Keratinocyte (primary cell): ENCODE measurements at regions not wholly inside any gene's neighbourhood (a gene's known extent, or its start where the extent isn't known, plus 50 kb on each side); places are given as distances from the start of the nearest gene placed in this dataset.

Experiments
- DNase-seq: peaks from one replicate; pipeline ENCODE4 v3.0.0-alpha.2; 2011; ENCODE audit warnings: low read depth, missing footprints, low spot score
- FAIRE-seq: peaks from 2 replicates; lab custom pipeline; 2011; peaks lifted over from hg19 to GRCh38; lab: Jason Lieb, UNC
- H2AFZ ChIP-seq: 2 replicates; pipeline ENCODE4 v1.6.0; 2012; ENCODE audit warnings: low read length, control low read depth, inconsistent platforms; ENCODE audit not compliant: control insufficient read depth
- H3K27ac ChIP-seq: 2 replicates; pipeline ENCODE4 v1.5.1; 2011; ENCODE audit warnings: low read length; ENCODE audit not compliant: control insufficient read depth, insufficient read depth
- H3K27me3 ChIP-seq: 3 replicates; pipeline ENCODE4 v1.6.0; 2011; ENCODE audit warnings: low read length; ENCODE audit not compliant: control insufficient read depth, insufficient read depth; ENCODE audit errors: extremely low read depth
- H3K36me3 ChIP-seq, 2 experiments: 2 replicates in 1 of 2; 3 replicates in 1 of 2; pipeline ENCODE4 v1.5.1; 2011; ENCODE audit warnings: low read length in 2 of 2, mild to moderate bottlenecking in 1 of 2; ENCODE audit not compliant: control insufficient read depth in 2 of 2, insufficient read depth in 2 of 2; ENCODE audit errors: extremely low read depth in 1 of 2
- H3K4me1 ChIP-seq: 3 replicates; pipeline ENCODE4 v1.5.1; 2011; ENCODE audit warnings: low read length; ENCODE audit not compliant: control insufficient read depth, insufficient read depth; ENCODE audit errors: extremely low read depth
- H3K4me2 ChIP-seq: 3 replicates; pipeline ENCODE4 v1.6.0; 2011; ENCODE audit warnings: low read depth, low read length; ENCODE audit not compliant: control insufficient read depth, insufficient read depth; ENCODE audit errors: extremely low read depth
- H3K4me3 ChIP-seq, 3 experiments: fragments of 200-600 bp in 1 of 3; sonication (generic) in 1 of 3; 2 replicates in 2 of 3; 3 replicates in 1 of 3; pipeline ENCODE4 v1.5.1; 2011 to 2016; ENCODE audit warnings: low read length in 3 of 3, mild to moderate bottlenecking in 3 of 3, control low read depth in 2 of 3, inconsistent platforms in 1 of 3, low read depth in 1 of 3, mixed read lengths in 1 of 3, mixed run types in 1 of 3, moderate library complexity in 1 of 3; ENCODE audit not compliant: control insufficient read depth in 2 of 3, insufficient read depth in 2 of 3; ENCODE audit errors: extremely low read depth in 1 of 3
- H3K79me2 ChIP-seq: 2 replicates; pipeline ENCODE4 v1.6.0; 2012; ENCODE audit warnings: low read length; ENCODE audit not compliant: control insufficient read depth, insufficient read depth
- H3K9ac ChIP-seq: 3 replicates; pipeline ENCODE4 v1.6.0; 2011; ENCODE audit warnings: low read length; ENCODE audit not compliant: control insufficient read depth, insufficient read depth; ENCODE audit errors: extremely low read depth
- H3K9me1 ChIP-seq: 3 replicates; pipeline ENCODE4 v1.6.0; 2011; ENCODE audit warnings: low read length; ENCODE audit not compliant: control insufficient read depth, insufficient read depth; ENCODE audit errors: extremely low read depth
- H3K9me3 ChIP-seq: 2 replicates; pipeline ENCODE4 v1.5.1; 2012; ENCODE audit warnings: low read depth, low read length; ENCODE audit not compliant: control insufficient read depth
- H4K20me1 ChIP-seq: 3 replicates; pipeline ENCODE4 v1.6.0; 2011; ENCODE audit warnings: low read length; ENCODE audit not compliant: control insufficient read depth, insufficient read depth; ENCODE audit errors: extremely low read depth
- EZH2 ChIP-seq: IDR thresholded peaks from one replicate; pipeline ENCODE4 v1.6.1; 2012; ENCODE audit warnings: inconsistent platforms, mild to moderate bottlenecking, low read length, moderate library complexity
- dilution Hi-C: fragments of 300-500 bp; cut with MboI; formaldehyde crosslinking; loops from one replicate; pipeline ENCODE4 v1.7.0; 2020; ENCODE audit warnings: low sequenced_read_pairs; ENCODE audit not compliant: extremely low pct_ligation_motif_present
- TF ChIP-seq, protein P1 (sequence below), 3 experiments: IDR thresholded peaks in 1 of 3; conservative IDR thresholded peaks in 1 of 3; optimal IDR thresholded peaks in 1 of 3; 2 replicates in 2 of 3; 3 replicates in 1 of 3; pipeline versions ENCODE3 to v1.5.1; 2011; ENCODE audit warnings: low read length in 3 of 3, mild to moderate bottlenecking in 3 of 3, moderate library complexity in 2 of 3, control low read depth in 1 of 3, inconsistent platforms in 1 of 3; ENCODE audit not compliant: insufficient read depth in 2 of 3; ENCODE audit errors: extremely low read depth in 1 of 3

DNA sequence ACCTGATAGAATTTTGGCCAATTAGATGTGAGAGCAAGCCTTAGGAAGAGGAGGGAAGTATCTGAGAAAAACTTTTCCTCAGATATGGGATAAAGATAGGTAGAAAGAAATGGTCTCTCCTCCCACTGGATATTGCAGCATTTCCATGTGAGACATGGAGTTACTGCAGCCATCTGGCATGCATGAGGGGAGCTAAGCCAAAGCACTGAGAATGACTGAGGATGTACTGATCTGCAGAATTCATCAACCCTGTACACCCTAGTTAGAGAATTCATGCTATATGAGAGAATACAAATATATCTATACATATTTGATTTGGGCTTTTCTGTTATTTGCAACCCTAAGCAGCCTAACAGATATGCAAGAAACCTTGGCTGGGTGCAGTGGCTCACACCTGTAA lies 52.5 kb upstream of the RPL34 start:
- dilution Hi-C loops = no loop called here
- Histone ChIP-seq H3K4me2 (no peak overlapping the region), H3K79me2 (no peaks in the 10 kb centered on the region), H3K27ac (no peak overlapping the region), H3K27me3 (no peaks in the 10 kb centered on the region), H3K9ac (no peak overlapping the region), H3K9me3 (no peaks in the 10 kb centered on the region), H2AFZ (no peak overlapping the region), H4K20me1 (no peaks in the 10 kb centered on the region), H3K4me1 (no peaks in the 10 kb centered on the region), H3K4me3 (no peak overlapping the region), H3K36me3 (no peaks in the 10 kb centered on the region), H3K9me1 (no peaks in the 10 kb centered on the region)
- TF ChIP-seq, protein P1, sequence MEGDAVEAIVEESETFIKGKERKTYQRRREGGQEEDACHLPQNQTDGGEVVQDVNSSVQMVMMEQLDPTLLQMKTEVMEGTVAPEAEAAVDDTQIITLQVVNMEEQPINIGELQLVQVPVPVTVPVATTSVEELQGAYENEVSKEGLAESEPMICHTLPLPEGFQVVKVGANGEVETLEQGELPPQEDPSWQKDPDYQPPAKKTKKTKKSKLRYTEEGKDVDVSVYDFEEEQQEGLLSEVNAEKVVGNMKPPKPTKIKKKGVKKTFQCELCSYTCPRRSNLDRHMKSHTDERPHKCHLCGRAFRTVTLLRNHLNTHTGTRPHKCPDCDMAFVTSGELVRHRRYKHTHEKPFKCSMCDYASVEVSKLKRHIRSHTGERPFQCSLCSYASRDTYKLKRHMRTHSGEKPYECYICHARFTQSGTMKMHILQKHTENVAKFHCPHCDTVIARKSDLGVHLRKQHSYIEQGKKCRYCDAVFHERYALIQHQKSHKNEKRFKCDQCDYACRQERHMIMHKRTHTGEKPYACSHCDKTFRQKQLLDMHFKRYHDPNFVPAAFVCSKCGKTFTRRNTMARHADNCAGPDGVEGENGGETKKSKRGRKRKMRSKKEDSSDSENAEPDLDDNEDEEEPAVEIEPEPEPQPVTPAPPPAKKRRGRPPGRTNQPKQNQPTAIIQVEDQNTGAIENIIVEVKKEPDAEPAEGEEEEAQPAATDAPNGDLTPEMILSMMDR (optimal IDR thresholded peaks at IDR 0.05 in 1 of 3, IDR thresholded peaks at IDR 0.05 in 1 of 3, conservative IDR thresholded peaks at IDR 0.05 in 1 of 3; ENCODE audit: extremely low read depth in 1 of 3, insufficient read depth in 2 of 3, low read length in 3 of 3) = no peak
- no peak for TF ChIP-seq EZH2
- DNase-seq (no peak), FAIRE-seq (no peak)

DNA sequence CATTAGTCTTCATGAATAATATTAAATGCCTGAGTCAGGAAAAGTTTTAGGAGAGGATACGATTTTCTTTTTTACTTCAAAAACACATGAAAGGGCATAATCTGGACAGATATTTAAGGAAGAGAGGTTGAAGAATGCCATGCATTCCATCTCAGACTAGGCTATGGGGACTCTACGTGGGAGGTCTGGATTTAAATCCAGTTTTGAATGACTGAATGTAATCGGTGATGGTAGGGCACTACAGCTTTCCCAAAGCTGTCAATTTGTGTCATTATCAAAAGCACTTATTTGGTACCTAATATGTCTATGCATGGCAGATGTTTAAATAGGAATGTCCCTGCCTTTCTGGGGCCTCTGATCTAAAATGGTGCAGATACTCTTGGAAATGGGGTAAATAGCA lies 59.3 kb upstream of the RPL34 start:
- dilution Hi-C loops = no loop called here
- no peak overlapping the region for H3K4me2 ChIP-seq
- no peaks in the 10 kb centered on the region for H3K36me3 ChIP-seq
- no peaks in the 10 kb centered on the region for H3K9me1 ChIP-seq
- H3K9ac ChIP-seq = no peak overlapping the region
- H3K4me1 ChIP-seq = no peaks in the 10 kb centered on the region
- no peaks in the 10 kb centered on the region for H3K79me2 ChIP-seq
- no peaks in the 10 kb centered on the region for H3K9me3 ChIP-seq
- no peaks in the 10 kb centered on the region for H4K20me1 ChIP-seq
- no peak overlapping the region for H2AFZ ChIP-seq
- TF ChIP-seq, protein P1 (optimal IDR thresholded peaks at IDR 0.05 in 1 of 3, IDR thresholded peaks at IDR 0.05 in 1 of 3, conservative IDR thresholded peaks at IDR 0.05 in 1 of 3; ENCODE audit: extremely low read depth in 1 of 3, insufficient read depth in 2 of 3, low read length in 3 of 3) = no peak
- no peak for TF ChIP-seq EZH2
- DNase-seq = no peak
- H3K27ac ChIP-seq = no peak overlapping the region
- H3K4me3 ChIP-seq = no peak overlapping the region
- no peaks in the 10 kb centered on the region for H3K27me3 ChIP-seq
- no peak for FAIRE-seq
